ENCODE measurements at regions not wholly inside any gene's neighbourhood (a gene's known extent, or its start where the extent isn't known, plus 50 kb on each side); places are given as distances from the start of the nearest gene placed in this dataset.

GRCh38 chr20:11221046-11221445 lies 547.2 kb upstream of the JAG1 start:
- peaks cover 0 to 1% of the 10 kb centered on the region in 2 donors for H3K36me3 ChIP-seq (replicated peaks in 1 of 2; ENCODE audit: control insufficient read depth in 2 of 2, insufficient read depth in 2 of 2, low read length in 2 of 2)
- no peak overlapping the region for H4K8ac ChIP-seq (ENCODE audit: low read depth, low read length)
- no peak overlapping the region for H3K14ac ChIP-seq (ENCODE audit: low read length)
- no peak overlapping the region for H3K4ac ChIP-seq (ENCODE audit: low read length)
- H3K79me1 ChIP-seq (ENCODE audit: low read depth, low read length) = no peaks in the 10 kb centered on the region
- H3K23ac ChIP-seq (ENCODE audit: low read depth, low read length, poor library complexity) = no peak overlapping the region
- H3K9me3 ChIP-seq (replicated peaks in 1 of 2; ENCODE audit: control insufficient read depth in 2 of 2, insufficient read depth in 1 of 2, low read depth in 1 of 2, low read length in 2 of 2) = no peaks in the 10 kb centered on the region
- no peak overlapping the region for H2BK12ac ChIP-seq (ENCODE audit: low read length)
- no peak overlapping the region for H3K4me3 ChIP-seq (ENCODE audit: low read length in 2 of 2)
- H3K27ac ChIP-seq (replicated peaks; ENCODE audit: low read length) = no peak overlapping the region
- peaks cover 0 to 2% of the 10 kb centered on the region in 2 donors for H3K4me1 ChIP-seq (ENCODE audit: control insufficient read depth in 2 of 2, insufficient read depth in 1 of 2, low read depth in 1 of 2, low read length in 2 of 2)
- H2BK5ac ChIP-seq (ENCODE audit: low read length) = no peak overlapping the region
- H2BK120ac ChIP-seq (ENCODE audit: low read depth, low read length) = no peak overlapping the region
- H3K27me3 ChIP-seq (ENCODE audit: control insufficient read depth in 3 of 3, insufficient read depth in 3 of 3, low read depth in 1 of 3, low read length in 3 of 3) = no peaks in the 10 kb centered on the region
- no peak overlapping the region for H2AK5ac ChIP-seq (ENCODE audit: low read depth, low read length)
- WGBS, 2 donors (ENCODE audit: extremely low coverage in 2 of 2, insufficient read length in 2 of 2, insufficient replicate concordance in 1 of 2) = no CpG with 5 or more reads among the region's 2 CpGs
- H3K9ac ChIP-seq (ENCODE audit: low read depth, low read length, poor library complexity) = no peak overlapping the region
- H3K4me2 ChIP-seq (ENCODE audit: insufficient read depth, low read length, poor library complexity, severe bottlenecking) = no peak overlapping the region
- H2AFZ ChIP-seq (ENCODE audit: low read length) = peak overlapping the region; percentile 10
- H3K18ac ChIP-seq (ENCODE audit: low read length) = no peak overlapping the region
- no peak overlapping the region for H4K91ac ChIP-seq (ENCODE audit: low read depth, low read length, poor library complexity)
- no peak overlapping the region for H2BK15ac ChIP-seq (ENCODE audit: low read length)
- DNase-seq (ENCODE audit: low spot score) = no peak

- H3K36me3 ChIP-seq (replicated peaks in 1 of 2; ENCODE audit: control insufficient read depth in 2 of 2, insufficient read depth in 2 of 2, low read length in 2 of 2) = peaks cover 0 to 1% of the 10 kb centered on the region in 2 donors
- H3K9ac ChIP-seq (ENCODE audit: low read depth, low read length, poor library complexity) = no peak overlapping the region
- H4K91ac ChIP-seq (ENCODE audit: low read depth, low read length, poor library complexity) = no peak overlapping the region
- H2AFZ ChIP-seq (ENCODE audit: low read length) = no peak overlapping the region
- no peak overlapping the region for H3K27ac ChIP-seq (replicated peaks; ENCODE audit: low read length)
- H4K8ac ChIP-seq (ENCODE audit: low read depth, low read length) = no peak overlapping the region
- H3K27me3 ChIP-seq (ENCODE audit: control insufficient read depth in 3 of 3, insufficient read depth in 3 of 3, low read depth in 1 of 3, low read length in 3 of 3) = no peaks in the 10 kb centered on the region
- H3K9me3 ChIP-seq (replicated peaks in 1 of 2; ENCODE audit: control insufficient read depth in 2 of 2, insufficient read depth in 1 of 2, low read depth in 1 of 2, low read length in 2 of 2) = no peaks in the 10 kb centered on the region
- H2BK5ac ChIP-seq (ENCODE audit: low read length) = no peak overlapping the region
- no peak overlapping the region for H2BK12ac ChIP-seq (ENCODE audit: low read length)
- H3K4me3 ChIP-seq (ENCODE audit: low read length in 2 of 2) = no peak overlapping the region
- no CpG with 5 or more reads among the region's 1 CpG for WGBS, 2 donors (ENCODE audit: extremely low coverage in 2 of 2, insufficient read length in 2 of 2, insufficient replicate concordance in 1 of 2)
- no peaks in the 10 kb centered on the region for H3K4me1 ChIP-seq (ENCODE audit: control insufficient read depth in 2 of 2, insufficient read depth in 1 of 2, low read depth in 1 of 2, low read length in 2 of 2)
- H3K4me2 ChIP-seq (ENCODE audit: insufficient read depth, low read length, poor library complexity, severe bottlenecking) = no peak overlapping the region
- no peak overlapping the region for H2AK5ac ChIP-seq (ENCODE audit: low read depth, low read length)
- DNase-seq (ENCODE audit: low spot score) = no peak
- no peak overlapping the region for H3K23ac ChIP-seq (ENCODE audit: low read depth, low read length, poor library complexity)
- H3K4ac ChIP-seq (ENCODE audit: low read length) = no peak overlapping the region
- no peak overlapping the region for H2BK15ac ChIP-seq (ENCODE audit: low read length)
- H3K79me1 ChIP-seq (ENCODE audit: low read depth, low read length) = no peaks in the 10 kb centered on the region
- no peak overlapping the region for H3K18ac ChIP-seq (ENCODE audit: low read length)
- H2BK120ac ChIP-seq (ENCODE audit: low read depth, low read length) = no peak overlapping the region
- no peak overlapping the region for H3K14ac ChIP-seq (ENCODE audit: low read length)
Observed at GRCh38 chr20:11222243-11222642, 548.4 kb upstream of the JAG1 start.

- no peak overlapping the region for H2BK5ac ChIP-seq (ENCODE audit: low read length)
- H3K18ac ChIP-seq (ENCODE audit: low read length) = no peak overlapping the region
- no peak overlapping the region for H3K27ac ChIP-seq (replicated peaks; ENCODE audit: low read length)
- H2BK12ac ChIP-seq (ENCODE audit: low read length) = no peak overlapping the region
- WGBS, 2 donors (ENCODE audit: extremely low coverage in 2 of 2, insufficient read length in 2 of 2, insufficient replicate concordance in 1 of 2) = no CpG with 5 or more reads among the region's 3 CpGs
- H2BK120ac ChIP-seq (ENCODE audit: low read depth, low read length) = no peak overlapping the region
- H3K4me3 ChIP-seq (ENCODE audit: low read length in 2 of 2) = no peak overlapping the region
- H3K36me3 ChIP-seq (replicated peaks in 1 of 2; ENCODE audit: control insufficient read depth in 2 of 2, insufficient read depth in 2 of 2, low read length in 2 of 2) = peaks cover 0 to 1% of the 10 kb centered on the region in 2 donors
- no peak overlapping the region for H3K4me2 ChIP-seq (ENCODE audit: insufficient read depth, low read length, poor library complexity, severe bottlenecking)
- H4K91ac ChIP-seq (ENCODE audit: low read depth, low read length, poor library complexity) = no peak overlapping the region
- H4K8ac ChIP-seq (ENCODE audit: low read depth, low read length) = no peak overlapping the region
- H3K23ac ChIP-seq (ENCODE audit: low read depth, low read length, poor library complexity) = no peak overlapping the region
- H3K4me1 ChIP-seq (ENCODE audit: control insufficient read depth in 2 of 2, insufficient read depth in 1 of 2, low read depth in 1 of 2, low read length in 2 of 2) = peaks cover 0 to 9% of the 10 kb centered on the region in 2 donors
- H3K79me1 ChIP-seq (ENCODE audit: low read depth, low read length) = no peaks in the 10 kb centered on the region
- H3K9ac ChIP-seq (ENCODE audit: low read depth, low read length, poor library complexity) = no peak overlapping the region
- H3K14ac ChIP-seq (ENCODE audit: low read length) = no peak overlapping the region
- no peak overlapping the region for H2BK15ac ChIP-seq (ENCODE audit: low read length)
- no peak for DNase-seq (ENCODE audit: low spot score)
- H2AFZ ChIP-seq (ENCODE audit: low read length) = no peak overlapping the region
- H3K9me3 ChIP-seq (replicated peaks in 1 of 2; ENCODE audit: control insufficient read depth in 2 of 2, insufficient read depth in 1 of 2, low read depth in 1 of 2, low read length in 2 of 2) = no peaks in the 10 kb centered on the region
- H3K4ac ChIP-seq (ENCODE audit: low read length) = no peak overlapping the region
- no peak overlapping the region for H2AK5ac ChIP-seq (ENCODE audit: low read depth, low read length)
- H3K27me3 ChIP-seq (ENCODE audit: control insufficient read depth in 3 of 3, insufficient read depth in 3 of 3, low read depth in 1 of 3, low read length in 3 of 3) = no peaks in the 10 kb centered on the region
Observed at GRCh38 chr20:11227602-11228001, 553.8 kb upstream of the JAG1 start.

GRCh38 chr20:11229772-11230171 lies 556.0 kb upstream of the JAG1 start:
- Histone ChIP-seq H2BK12ac (ENCODE audit: low read length) (no peak overlapping the region), H3K18ac (ENCODE audit: low read length) (no peak overlapping the region), H2AK5ac (ENCODE audit: low read depth, low read length) (no peak overlapping the region), H2BK15ac (ENCODE audit: low read length) (no peak overlapping the region), H3K14ac (ENCODE audit: low read length) (no peak overlapping the region), H3K27me3 (ENCODE audit: control insufficient read depth in 3 of 3, insufficient read depth in 3 of 3, low read depth in 1 of 3, low read length in 3 of 3) (no peaks in the 10 kb centered on the region), H3K27ac (replicated peaks; ENCODE audit: low read length) (peak overlapping the region; percentile 44), H2BK120ac (ENCODE audit: low read depth, low read length) (no peak overlapping the region), H3K4me2 (ENCODE audit: insufficient read depth, low read length, poor library complexity, severe bottlenecking) (no peak overlapping the region), H3K79me1 (ENCODE audit: low read depth, low read length) (no peaks in the 10 kb centered on the region), H3K9me3 (replicated peaks in 1 of 2; ENCODE audit: control insufficient read depth in 2 of 2, insufficient read depth in 1 of 2, low read depth in 1 of 2, low read length in 2 of 2) (no peaks in the 10 kb centered on the region), H3K4ac (ENCODE audit: low read length) (no peak overlapping the region), H3K9ac (ENCODE audit: low read depth, low read length, poor library complexity) (no peak overlapping the region), H4K91ac (ENCODE audit: low read depth, low read length, poor library complexity) (no peak overlapping the region), H4K8ac (ENCODE audit: low read depth, low read length) (no peak overlapping the region), H3K36me3 (replicated peaks in 1 of 2; ENCODE audit: control insufficient read depth in 2 of 2, insufficient read depth in 2 of 2, low read length in 2 of 2) (peaks cover 0 to 1% of the 10 kb centered on the region in 2 donors), H3K4me3 (ENCODE audit: low read length in 2 of 2) (no peak overlapping the region), H3K4me1 (ENCODE audit: control insufficient read depth in 2 of 2, insufficient read depth in 1 of 2, low read depth in 1 of 2, low read length in 2 of 2) (peaks cover 13 to 14% of the 10 kb centered on the region in 2 donors), H2AFZ (ENCODE audit: low read length) (peak overlapping the region; percentile 64), H2BK5ac (ENCODE audit: low read length) (no peak overlapping the region), H3K23ac (ENCODE audit: low read depth, low read length, poor library complexity) (no peak overlapping the region)
- WGBS, 2 donors (ENCODE audit: extremely low coverage in 2 of 2, insufficient read length in 2 of 2, insufficient replicate concordance in 1 of 2) = no CpG with 5 or more reads among the region's 3 CpGs
- peak; percentile 42 for DNase-seq (ENCODE audit: low spot score)

Measured in neuronal stem cell (in vitro differentiated cells).